H9 (cell line): ENCODE measurements at regions not wholly inside any gene's neighbourhood (a gene's known extent, or its start where the extent isn't known, plus 50 kb on each side); places are given as distances from the start of the nearest gene placed in this dataset.
"Not testable (repeated sequence)": the region's sequence is repeated elsewhere in the genome, so short reads cannot be mapped to it uniquely, and the experiment has no call there.

Experiments
- DNase-seq: peaks from one replicate; pipeline ENCODE4 v3.0.0-alpha.2; 2017
- H2AFZ ChIP-seq: one replicate; pipeline ENCODE4 v1.6.1; 2013; ENCODE audit warnings: mild to moderate bottlenecking, low read length, control low read depth, moderate library complexity
- H2AK5ac ChIP-seq: 2 replicates; pipeline ENCODE4 v1.6.1; 2013; ENCODE audit warnings: low read length, control low read depth, mixed read lengths; ENCODE audit not compliant: insufficient read length
- H2BK120ac ChIP-seq: one replicate; pipeline ENCODE4 v1.6.1; 2013; ENCODE audit warnings: low read depth, mild to moderate bottlenecking, low read length, control low read depth, inconsistent platforms; ENCODE audit not compliant: poor library complexity, severe bottlenecking
- H2BK12ac ChIP-seq: 2 replicates; pipeline ENCODE4 v1.6.1; 2013; ENCODE audit warnings: low read length, control low read depth, mixed read lengths, low read depth; ENCODE audit not compliant: insufficient read length
- H2BK15ac ChIP-seq: 2 replicates; pipeline ENCODE4 v1.6.1; 2013; ENCODE audit warnings: low read depth, low read length, control low read depth
- H2BK20ac ChIP-seq: one replicate; pipeline ENCODE4 v1.6.1; 2013; ENCODE audit warnings: low read depth, mild to moderate bottlenecking, low read length, control low read depth, inconsistent platforms; ENCODE audit not compliant: poor library complexity, severe bottlenecking
- H2BK5ac ChIP-seq: 2 replicates; pipeline ENCODE4 v1.6.1; 2013; ENCODE audit warnings: low read length, control low read depth, mixed read lengths; ENCODE audit not compliant: insufficient read length
- H3K14ac ChIP-seq: 2 replicates; pipeline ENCODE4 v1.6.1; 2013; ENCODE audit warnings: low read length, control low read depth; ENCODE audit not compliant: insufficient read depth
- H3K18ac ChIP-seq: 2 replicates; pipeline ENCODE4 v1.6.1; 2013; ENCODE audit warnings: low read depth, mild to moderate bottlenecking, mixed read lengths, low read length, control low read depth; ENCODE audit not compliant: insufficient read length
- H3K23ac ChIP-seq: 2 replicates; pipeline ENCODE4 v1.6.1; 2013; ENCODE audit warnings: low read length, control low read depth, mixed read lengths, low read depth; ENCODE audit not compliant: insufficient read length
- H3K23me2 ChIP-seq: 2 replicates; pipeline ENCODE4 v1.6.1; 2013; ENCODE audit warnings: low read depth, mild to moderate bottlenecking, mixed read lengths, low read length, control low read depth; ENCODE audit not compliant: insufficient read length, poor library complexity, severe bottlenecking
- H3K27ac ChIP-seq: 2 replicates; pipeline ENCODE4 v1.5.1; 2013; ENCODE audit warnings: low read length, control low read depth, mixed read lengths, low read depth; ENCODE audit not compliant: insufficient read length
- H3K27me3 ChIP-seq: 2 replicates; pipeline ENCODE4 v1.6.1; 2013; ENCODE audit warnings: low read length, control low read depth, inconsistent platforms; ENCODE audit not compliant: insufficient read depth
- H3K4ac ChIP-seq: 2 replicates; pipeline ENCODE4 v1.6.1; 2013; ENCODE audit warnings: low read depth, mild to moderate bottlenecking, control low read depth, inconsistent platforms, low read length, moderate library complexity
- H3K4me1 ChIP-seq: 2 replicates; pipeline ENCODE4 v1.6.1; 2013; ENCODE audit warnings: low read length, control low read depth, inconsistent platforms; ENCODE audit not compliant: insufficient read depth
- H3K4me2 ChIP-seq: 2 replicates; pipeline ENCODE4 v1.6.1; 2013; ENCODE audit warnings: low read length, control low read depth, mixed read lengths; ENCODE audit not compliant: insufficient read length, insufficient read depth
- H3K56ac ChIP-seq: 2 replicates; pipeline ENCODE4 v1.6.1; 2013; ENCODE audit warnings: low read depth, mild to moderate bottlenecking, mixed read lengths, low read length, control low read depth; ENCODE audit not compliant: insufficient read length
- H3K79me1 ChIP-seq: 2 replicates; pipeline ENCODE4 v1.6.1; 2013; ENCODE audit warnings: low read depth, mild to moderate bottlenecking, moderate library complexity, low read length, control low read depth, inconsistent platforms; ENCODE audit not compliant: insufficient read depth, poor library complexity, severe bottlenecking
- H3K79me2 ChIP-seq: 2 replicates; pipeline ENCODE4 v1.6.1; 2013; ENCODE audit warnings: low read length, control low read depth, inconsistent platforms; ENCODE audit not compliant: insufficient read depth
- H3K9ac ChIP-seq: 2 replicates; pipeline ENCODE4 v1.6.1; 2013; ENCODE audit warnings: low read length, control low read depth, mixed read lengths; ENCODE audit not compliant: insufficient read length; ENCODE audit errors: extremely low read depth
- H3K9me3 ChIP-seq: one replicate; pipeline ENCODE4 v1.6.1; 2013; ENCODE audit warnings: low read depth, low read length, inconsistent platforms; ENCODE audit not compliant: control insufficient read depth
- H3T11ph ChIP-seq: one replicate; pipeline ENCODE4 v1.6.1; 2013; ENCODE audit warnings: mild to moderate bottlenecking, low read length, control low read depth, inconsistent platforms
- H4K20me1 ChIP-seq: one replicate; pipeline ENCODE4 v1.6.1; 2013; ENCODE audit not compliant: control insufficient read depth, insufficient read length, insufficient read depth
- H4K5ac ChIP-seq: 2 replicates; pipeline ENCODE4 v1.6.1; 2013; ENCODE audit warnings: low read depth, mild to moderate bottlenecking, mixed read lengths, low read length, control low read depth; ENCODE audit not compliant: insufficient read length
- H4K8ac ChIP-seq: replicated peaks from 2 replicates; pipeline ENCODE4 v1.6.1; 2013; ENCODE audit warnings: low read length, control low read depth, mixed read lengths, low read depth; ENCODE audit not compliant: insufficient read length
- H4K91ac ChIP-seq: 2 replicates; pipeline ENCODE4 v1.6.1; 2013; ENCODE audit warnings: low read depth, mild to moderate bottlenecking, moderate library complexity, mixed read lengths, low read length, control low read depth; ENCODE audit not compliant: insufficient read length
- H3K27ac Mint-ChIP-seq, 3 experiments: 2 replicates in 2 of 3; 3 replicates in 1 of 3; pipeline ENCODE4 v1.8.0; 2020 to 2021; ENCODE audit warnings: mixed read lengths in 3 of 3, mild to moderate bottlenecking in 1 of 3, moderate library complexity in 1 of 3
- H3K27me3 Mint-ChIP-seq: 2 replicates; pipeline ENCODE4 v1.8.0; 2021; ENCODE audit warnings: low read depth, mild to moderate bottlenecking, moderate library complexity, mixed read lengths
- H3K36me3 Mint-ChIP-seq, 3 experiments: 2 replicates in 2 of 3; 3 replicates in 1 of 3; pipeline ENCODE4 v1.8.0; 2020 to 2021; ENCODE audit warnings: low read depth in 3 of 3, mixed read lengths in 3 of 3; ENCODE audit not compliant: insufficient read depth in 1 of 3
- H3K4me1 Mint-ChIP-seq, 2 experiments: 2 replicates each; pipeline ENCODE4 v1.8.0; 2020; ENCODE audit warnings: mixed read lengths in 2 of 2
- H3K4me3 Mint-ChIP-seq, 2 experiments: 2 replicates in 1 of 2; 3 replicates in 1 of 2; pipeline ENCODE4 v1.8.0; 2020 to 2021; ENCODE audit warnings: mild to moderate bottlenecking in 2 of 2, mixed read lengths in 2 of 2, moderate library complexity in 1 of 2
- H3K9me3 Mint-ChIP-seq, 2 experiments: 2 replicates in 1 of 2; 3 replicates in 1 of 2; pipeline ENCODE4 v1.8.0; 2020; ENCODE audit warnings: mild to moderate bottlenecking in 2 of 2, mixed read lengths in 2 of 2, moderate library complexity in 1 of 2
- WGBS: extraction: QIAGEN DNeasy Blood & Tissue Kit; methylation state at CpG from one replicate; pipeline ENCODE4 v1.1.7; 2013; ENCODE audit warnings: missing lambda C conversion rate, low lambda C conversion rate, mixed read lengths; ENCODE audit not compliant: insufficient read length; ENCODE audit errors: extremely low coverage; 5-methylcytosine and 5-hydroxymethylcytosine counted together

GRCh38 chr21:13378943-13379342, 230.6 kb upstream of the POTED start:
- not testable (repeated sequence) for H4K91ac ChIP-seq, H3K23ac ChIP-seq, H3K18ac ChIP-seq, H3K27me3 ChIP-seq, H3K4ac ChIP-seq, H3K79me2 ChIP-seq, H2BK12ac ChIP-seq, H4K5ac ChIP-seq, H2AK5ac ChIP-seq, H2BK20ac ChIP-seq, H3K9me3 ChIP-seq, H2BK120ac ChIP-seq, H3K4me3 Mint-ChIP-seq, H3K4me1 ChIP-seq, H2AFZ ChIP-seq, H3K9ac ChIP-seq, H3T11ph ChIP-seq, H3K27ac ChIP-seq, H3K56ac ChIP-seq, H3K36me3 Mint-ChIP-seq, H2BK5ac ChIP-seq, H3K23me2 ChIP-seq, H3K27ac Mint-ChIP-seq, H3K27me3 Mint-ChIP-seq, H3K14ac ChIP-seq, DNase-seq, H4K8ac ChIP-seq, H3K4me1 Mint-ChIP-seq, H2BK15ac ChIP-seq, H3K4me2 ChIP-seq, H4K20me1 ChIP-seq, H3K79me1 ChIP-seq
- peaks cover 58 to 71% of the 10 kb centered on the region in 2 experiments for H3K9me3 Mint-ChIP-seq
- WGBS: no CpG with 5 or more reads among the region's 19 CpGs

GRCh38 chr21:13379566-13379965, 230.0 kb upstream of the POTED start:
- not testable (repeated sequence) for H4K8ac ChIP-seq, H2BK15ac ChIP-seq, H3K14ac ChIP-seq, H4K5ac ChIP-seq, H3K27me3 ChIP-seq, H3K27me3 Mint-ChIP-seq, H3K79me2 ChIP-seq, H3K36me3 Mint-ChIP-seq, H3K4me3 Mint-ChIP-seq, H3K56ac ChIP-seq, H2BK20ac ChIP-seq, H2BK120ac ChIP-seq, H3K79me1 ChIP-seq, H3K4ac ChIP-seq, H2BK12ac ChIP-seq, H3K4me1 ChIP-seq, H3T11ph ChIP-seq, DNase-seq, H3K27ac Mint-ChIP-seq, H3K9me3 ChIP-seq, H3K23me2 ChIP-seq, H3K23ac ChIP-seq, H2BK5ac ChIP-seq, H4K20me1 ChIP-seq, H4K91ac ChIP-seq, H2AK5ac ChIP-seq, H3K18ac ChIP-seq, H2AFZ ChIP-seq, H3K4me2 ChIP-seq, H3K27ac ChIP-seq, H3K4me1 Mint-ChIP-seq, H3K9ac ChIP-seq
- WGBS: no CpG with 5 or more reads among the region's 18 CpGs
- H3K9me3 Mint-ChIP-seq: peaks cover 55 to 69% of the 10 kb centered on the region in 2 experiments
